A549 (cell line): ENCODE measurements at regions not wholly inside any gene's neighbourhood (a gene's known extent, or its start where the extent isn't known, plus 50 kb on each side); places are given as distances from the start of the nearest gene placed in this dataset.
"Not testable (repeated sequence)": the region's sequence is repeated elsewhere in the genome, so short reads cannot be mapped to it uniquely, and the experiment has no call there.

Experiments used
- ATAC-seq, 2 experiments: fragments of 200-7000 bp in 1 of 2; fragments of >200 bp in 1 of 2; cut with Nextera tagmentation in 1 of 2; cut with Tn5 transposase in 1 of 2; 3 replicates each; pipeline versions ENCODE4 v1.8.0 to v1.9.1; 2018 to 2020; ENCODE audit warnings: mild to moderate bottlenecking in 1 of 2, moderate library complexity in 1 of 2
- CTCF ChIA-PET: fragments of 300-600 bp; sonication (Branson Sonifier 250); formaldehyde crosslinking; extraction: SDS; loops from one replicate; lab custom pipeline; 2021; ENCODE audit warnings: antibody characterized with exemption, inconsistent platforms; lab: Yijun Ruan, JAX
- POLR2A ChIA-PET: fragments of 350-600 bp; formaldehyde crosslinking; extraction: SDS; loops from one replicate; lab custom pipeline; 2021; ENCODE audit warnings: antibody characterized with exemption, inconsistent platforms; lab: Yijun Ruan, JAX
- DNase-seq, 2 experiments: peaks; one replicate each; pipeline versions ENCODE4 v3.0.0 to v3.0.0-alpha.2; 2011 to 2016; ENCODE audit warnings: low read depth in 1 of 2, low spot score in 1 of 2
- FAIRE-seq: peaks from 2 replicates; lab custom pipeline; 2011; peaks lifted over from hg19 to GRCh38; lab: Jason Lieb, UNC
- H3K27ac ChIP-seq, 2 experiments: fragments of >200 bp; sonication (Bioruptor Twin); formaldehyde crosslinking; 3 replicates each; pipeline ENCODE4 v1.5.1; 2016 to 2017
- H3K4me1 ChIP-seq: fragments of >200 bp; sonication (Bioruptor Twin); formaldehyde crosslinking; 3 replicates; pipeline ENCODE4 v1.6.1; 2016
- H3K4me2 ChIP-seq: fragments of >200 bp; sonication (Bioruptor Twin); formaldehyde crosslinking; 3 replicates; pipeline ENCODE4 v1.6.1; 2016
- H3K4me3 ChIP-seq: fragments of >200 bp; sonication (Bioruptor Twin); formaldehyde crosslinking; 3 replicates; pipeline ENCODE4 v1.5.1; 2016
- H3K9me3 ChIP-seq: fragments of >200 bp; sonication (Bioruptor Twin); formaldehyde crosslinking; 3 replicates; pipeline ENCODE4 v1.6.1; 2016
- ATOH8 ChIP-seq: fragments of 250-450 bp; sonication (Bioruptor Pico); IDR thresholded peaks from 2 replicates; pipeline ENCODE4 v1.5.0; 2020; ENCODE audit warnings: low read depth, mild to moderate bottlenecking, moderate library complexity
- CBX2 ChIP-seq: fragments of 200-600 bp; sonication (generic); IDR thresholded peaks from 2 replicates; pipeline ENCODE4 v1.6.1; 2016; ENCODE audit warnings: low read depth, mild to moderate bottlenecking, borderline replicate concordance
- CBX8 ChIP-seq: fragments of 200-600 bp; sonication (generic); IDR thresholded peaks from 2 replicates; pipeline ENCODE4 v1.6.1; 2016
- CHD2 ChIP-seq: fragments of 150-350 bp; IDR thresholded peaks from 2 replicates; pipeline ENCODE4 v1.6.1; 2014; ENCODE audit warnings: low read length; ENCODE audit not compliant: partially characterized antibody
- E2F6 ChIP-seq: IDR thresholded peaks from 2 replicates; pipeline ENCODE4 v1.6.1; 2012; ENCODE audit warnings: low read depth, borderline replicate concordance
- ELK1 ChIP-seq: fragments of 150-350 bp; IDR thresholded peaks from 2 replicates; pipeline ENCODE4 v1.6.1; 2014; ENCODE audit warnings: low read depth, mild to moderate bottlenecking, low read length
- FOSL2 ChIP-seq, 2 experiments: fragments of 450-650 bp in 1 of 2; fragments of >200 bp in 1 of 2; sonication (Bioruptor Twin) in 1 of 2; formaldehyde crosslinking; IDR thresholded peaks; 2 replicates each; pipeline versions ENCODE4 v1.5.0 to v1.6.1; 2016 to 2020; ENCODE audit warnings: mild to moderate bottlenecking in 1 of 2, moderate library complexity in 1 of 2
- FOXS1 ChIP-seq: fragments of 250-450 bp; sonication (Bioruptor Pico); IDR thresholded peaks from 2 replicates; pipeline ENCODE4 v1.5.0; 2020; ENCODE audit warnings: mild to moderate bottlenecking, moderate library complexity
- GATA3 ChIP-seq: IDR thresholded peaks from 2 replicates; pipeline ENCODE4 v1.6.1; 2012; ENCODE audit warnings: borderline replicate concordance
- HMGXB4 ChIP-seq: fragments of 250-450 bp; sonication (Bioruptor Pico); IDR thresholded peaks from 2 replicates; pipeline ENCODE4 v1.5.0; 2021; ENCODE audit warnings: mild to moderate bottlenecking, moderate library complexity, borderline replicate concordance
- HOXA7 ChIP-seq: fragments of 250-450 bp; sonication (Bioruptor Pico); IDR thresholded peaks from 2 replicates; pipeline ENCODE4 v1.5.0; 2020; ENCODE audit warnings: mild to moderate bottlenecking, moderate library complexity
- HOXB13 ChIP-seq: fragments of 250-450 bp; sonication (Bioruptor Pico); IDR thresholded peaks from 2 replicates; pipeline ENCODE4 v1.5.0; 2020; ENCODE audit warnings: low read depth, mild to moderate bottlenecking, moderate library complexity
- MAX ChIP-seq: IDR thresholded peaks from 2 replicates; pipeline ENCODE4 v1.6.1; 2012
- MYC ChIP-seq: IDR thresholded peaks from 2 replicates; pipeline ENCODE4 v1.6.1; 2012; ENCODE audit warnings: mild to moderate bottlenecking, inconsistent platforms, low read length, improper control_type of control experiment, borderline replicate concordance
- NFE2L2 ChIP-seq: fragments of 150-350 bp; conservative IDR thresholded peaks from 2 replicates; pipeline ENCODE4 v1.6.1; 2014; ENCODE audit warnings: low read length
- PBX3 ChIP-seq: IDR thresholded peaks from 2 replicates; pipeline ENCODE4 v1.6.1; 2012
- POLR2AphosphoS2 ChIP-seq: conservative IDR thresholded peaks from 2 replicates; pipeline ENCODE4 v1.6.1; 2012; ENCODE audit warnings: low read length, improper control_type of control experiment, inconsistent platforms
- RARB ChIP-seq: fragments of 250-450 bp; sonication (Bioruptor Pico); IDR thresholded peaks from 2 replicates; pipeline ENCODE4 v1.8.0; 2021; ENCODE audit warnings: mild to moderate bottlenecking, moderate library complexity
- RCOR1 ChIP-seq: fragments of 150-350 bp; IDR thresholded peaks from 2 replicates; pipeline ENCODE4 v1.6.1; 2014; ENCODE audit warnings: antibody characterized with exemption, low read length, low read depth
- RFX5 ChIP-seq: fragments of 450-650 bp; IDR thresholded peaks from 2 replicates; pipeline ENCODE4 v1.7.1; 2014; ENCODE audit warnings: antibody characterized with exemption, mild to moderate bottlenecking, moderate library complexity
- SMC3 ChIP-seq: fragments of >200 bp; sonication (Bioruptor Twin); formaldehyde crosslinking; IDR thresholded peaks from 3 replicates; pipeline ENCODE4 v1.6.1; 2018; ENCODE audit warnings: inconsistent platforms
- WGBS: methylation state at CpG from one replicate; pipeline ENCODE4 v1.1.6; 2017; ENCODE audit errors: missing lambda C conversion rate; 5-methylcytosine and 5-hydroxymethylcytosine counted together

- TF ChIP-seq CHD2 (no peak), ELK1 (no peak), MAX (no peak), CBX8 (no peak), HMGXB4 (no peak), FOSL2 (IDR thresholded peaks at IDR 0.05) (no peak), FOSL2 (CRISPR knock-in tag; IDR thresholded peaks at IDR 0.05) (no peak), MYC (no peak)
Measured at GRCh38 chr13:80161896-80162295, 179.0 kb downstream of the SPRY2 start (continued).

GRCh38 chr13:80161219-80161618 is 179.7 kb downstream of the SPRY2 start:
- POLR2A ChIA-PET: no interaction called here
- no peak for FAIRE-seq
- no peak for TF ChIP-seq POLR2AphosphoS2
- no peak for TF ChIP-seq RFX5

GRCh38 chr13:80160110-80160509 is 180.8 kb downstream of the SPRY2 start:
- no peak for FAIRE-seq
- Histone ChIP-seq H3K4me2 (no peak overlapping the region), H3K9me3 (no peaks in the 10 kb centered on the region), H3K27ac (no peak overlapping the region), H3K4me1 (no peaks in the 10 kb centered on the region)
- TF ChIP-seq HOXB13 (CRISPR knock-in tag) (no peak), RARB (no peak), GATA3 (no peak)
- TF ChIP-seq, all 56 proteins: peak for 0
- DNase-seq: no peak
- H3K4me3 ChIP-seq: no peak overlapping the region
- ChIA-PET POLR2A (no interaction called here), CTCF (interaction anchor here (0.6 kb wide), 1 partner anchor 86 kb away, joined by 3 read pairs; no protein-coding TSS in a partner anchor)
- no peak for ATAC-seq

More at GRCh38 chr13:80161219-80161618, 179.7 kb downstream of the SPRY2 start:
- no peak for ATAC-seq
- H3K4me2 ChIP-seq: no peak overlapping the region
- no peak for DNase-seq
- H3K4me3 ChIP-seq: no peak overlapping the region
- H3K9me3 ChIP-seq: no peaks in the 10 kb centered on the region
- 79% methylated on average over 2 of the region's 2 CpGs for WGBS
- CTCF ChIA-PET: no interaction called here
- no peaks in the 10 kb centered on the region for H3K4me1 ChIP-seq
- no peak overlapping the region for H3K27ac ChIP-seq

GRCh38 chr13:80157261-80157932 is 183.5 kb downstream of the SPRY2 start:
- ATAC-seq (no peak), FAIRE-seq (no peak), DNase-seq (no peak)
- H3K27ac ChIP-seq: no peak overlapping the region
- H3K4me1 ChIP-seq: no peaks in the 10 kb centered on the region
- POLR2A ChIA-PET: no interaction called here
- no peak overlapping the region for H3K4me3 ChIP-seq
- no peak for TF ChIP-seq HOXA7 (CRISPR knock-in tag)
- TF ChIP-seq PBX3: no peak
- no peak for TF ChIP-seq CBX2
- TF ChIP-seq ATOH8 (CRISPR knock-in tag): no peak
- TF ChIP-seq SMC3: no peak
- no peak for TF ChIP-seq RCOR1
- no peak for TF ChIP-seq FOXS1 (CRISPR knock-in tag)
- TF ChIP-seq MYC: no peak
- TF ChIP-seq E2F6: no peak
- TF ChIP-seq NFE2L2: no peak
- CTCF ChIA-PET: no interaction called here
- H3K9me3 ChIP-seq: no peaks in the 10 kb centered on the region
- WGBS: 69% methylated on average over 3 of the region's 3 CpGs
- H3K4me2 ChIP-seq: no peak overlapping the region

- H3K9me3 ChIP-seq, CTCF ChIA-PET, H3K4me2 ChIP-seq, DNase-seq, POLR2A ChIA-PET, H3K4me3 ChIP-seq, ATAC-seq, FAIRE-seq, H3K27ac ChIP-seq, H3K4me1 ChIP-seq: not testable (repeated sequence)
- 89% methylated on average over 13 of the region's 16 CpGs for WGBS
Measured at GRCh38 chr13:80152142-80152541, 188.8 kb downstream of the SPRY2 start.
